Cardiac muscle cell (in vitro differentiated cells and primary cell): ENCODE measurements at regions not wholly inside any gene's neighbourhood (a gene's known extent, or its start where the extent isn't known, plus 50 kb on each side); places are given as distances from the start of the nearest gene placed in this dataset.

ENCODE experiments used
- DNase-seq, 2 donors: peaks; one replicate each; pipeline versions ENCODE4 v3.0.0 to v3.0.0-alpha.2; 2010 to 2017; ENCODE audit warnings: low read depth in 1 of 2, low spot score in 1 of 2
- H3K27ac ChIP-seq: fragments of 200-600 bp; sonication (generic); 2 replicates; pipeline ENCODE4 v1.5.1; 2016
- H3K27me3 ChIP-seq: fragments of 200-600 bp; sonication (generic); 2 replicates; pipeline ENCODE4 v1.6.0; 2016; ENCODE audit warnings: control low read depth
- H3K36me3 ChIP-seq: fragments of 200-600 bp; sonication (generic); 2 replicates; pipeline ENCODE4 v1.5.1; 2016; ENCODE audit warnings: control low read depth
- H3K4me1 ChIP-seq: fragments of 200-600 bp; sonication (generic); 2 replicates; pipeline ENCODE4 v1.8.1; 2017; ENCODE audit warnings: low read depth, mild to moderate bottlenecking, mixed run types
- H3K4me3 ChIP-seq: fragments of 200-600 bp; sonication (generic); 2 replicates; pipeline ENCODE4 v1.5.1; 2016; ENCODE audit warnings: mild to moderate bottlenecking
- H3K9me3 ChIP-seq: fragments of 200-600 bp; sonication (generic); 2 replicates; pipeline ENCODE4 v1.5.1; 2017; ENCODE audit warnings: low read depth, mild to moderate bottlenecking, control low read depth
- CTCF ChIP-seq: IDR thresholded peaks from 2 replicates; pipeline ENCODE4 v1.5.1; 2012; ENCODE audit warnings: low read depth, mild to moderate bottlenecking, low read length

GRCh38 chr2:133855526-133855925 is 287.3 kb upstream of the NCKAP5 start:
- DNase-seq: no peak
- Histone ChIP-seq H3K9me3 (no peaks in the 10 kb centered on the region), H3K4me1 (no peaks in the 10 kb centered on the region), H3K36me3 (no peaks in the 10 kb centered on the region), H3K4me3 (no peak overlapping the region), H3K27ac (no peak overlapping the region), H3K27me3 (no peaks in the 10 kb centered on the region)
- TF ChIP-seq CTCF: no peak

DNA sequence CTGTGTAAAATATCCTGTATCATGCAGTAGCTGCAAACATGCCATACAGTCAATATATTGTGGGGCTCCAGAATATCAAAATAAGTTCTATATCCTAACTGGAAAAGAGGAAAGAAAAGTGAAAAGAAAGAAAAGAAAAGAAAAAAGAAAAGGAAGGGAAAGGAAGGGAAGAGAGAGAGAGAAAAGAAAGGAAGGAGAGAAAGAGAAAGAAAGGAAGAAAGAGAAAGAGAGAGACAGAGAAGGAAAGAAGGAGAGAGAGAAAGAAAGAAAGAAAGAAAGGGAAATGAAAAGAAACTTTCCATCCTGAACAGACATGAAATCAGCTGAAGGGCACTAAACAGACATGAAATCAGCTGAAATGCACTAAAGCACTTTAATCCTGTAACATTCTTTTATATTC is 288.4 kb upstream of the NCKAP5 start:
- Histone ChIP-seq H3K9me3 (no peaks in the 10 kb centered on the region), H3K4me3 (no peak overlapping the region), H3K4me1 (no peaks in the 10 kb centered on the region), H3K27me3 (no peaks in the 10 kb centered on the region), H3K27ac (no peak overlapping the region), H3K36me3 (no peaks in the 10 kb centered on the region)
- no peak for TF ChIP-seq CTCF
- DNase-seq: no peak

DNA sequence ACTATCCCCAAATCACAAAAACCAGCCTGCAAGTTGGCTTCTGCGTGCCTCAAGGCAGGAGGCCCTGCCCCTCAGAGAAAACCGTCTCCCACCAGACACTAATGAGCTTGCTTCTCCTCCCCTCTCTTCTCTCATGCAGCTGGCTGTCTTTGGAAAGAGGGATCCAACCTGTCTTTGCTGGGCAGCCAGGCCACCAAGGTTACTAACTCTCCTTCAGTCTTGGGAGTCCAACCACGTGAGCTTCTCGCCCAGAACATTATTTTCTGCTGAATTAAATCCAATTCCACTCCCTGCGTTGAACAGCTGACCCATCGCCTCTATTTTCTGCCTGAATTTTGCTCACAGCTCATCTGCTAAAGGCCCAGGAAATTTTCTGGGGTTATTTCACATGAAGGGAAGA is 291.3 kb upstream of the NCKAP5 start:
- H3K9me3 ChIP-seq: no peaks in the 10 kb centered on the region
- no peaks in the 10 kb centered on the region for H3K36me3 ChIP-seq
- TF ChIP-seq CTCF: no peak
- no peaks in the 10 kb centered on the region for H3K4me1 ChIP-seq
- H3K27ac ChIP-seq: no peak overlapping the region
- H3K4me3 ChIP-seq: no peak overlapping the region
- no peak for DNase-seq
- H3K27me3 ChIP-seq: no peaks in the 10 kb centered on the region

- no peaks in the 10 kb centered on the region for H3K4me1 ChIP-seq
- H3K36me3 ChIP-seq: no peaks in the 10 kb centered on the region
- DNase-seq: no peak
- TF ChIP-seq CTCF: no peak
- H3K4me3 ChIP-seq: no peak overlapping the region
- no peaks in the 10 kb centered on the region for H3K9me3 ChIP-seq
- no peaks in the 10 kb centered on the region for H3K27me3 ChIP-seq
- H3K27ac ChIP-seq: no peak overlapping the region
Measured at GRCh38 chr2:133862400-133862977, 294.2 kb upstream of the NCKAP5 start.

- no peaks in the 10 kb centered on the region for H3K27me3 ChIP-seq
- H3K4me3 ChIP-seq: no peak overlapping the region
- DNase-seq: no peak
- H3K27ac ChIP-seq: no peak overlapping the region
- no peaks in the 10 kb centered on the region for H3K9me3 ChIP-seq
- TF ChIP-seq CTCF: no peak
- no peaks in the 10 kb centered on the region for H3K4me1 ChIP-seq
- no peaks in the 10 kb centered on the region for H3K36me3 ChIP-seq
Measured at GRCh38 chr2:133863106-133863800, 295.0 kb upstream of the NCKAP5 start.
